ENCODE measurements at regions not wholly inside any gene's neighbourhood (a gene's known extent, or its start where the extent isn't known, plus 50 kb on each side); places are given as distances from the start of the nearest gene placed in this dataset.

DNA sequence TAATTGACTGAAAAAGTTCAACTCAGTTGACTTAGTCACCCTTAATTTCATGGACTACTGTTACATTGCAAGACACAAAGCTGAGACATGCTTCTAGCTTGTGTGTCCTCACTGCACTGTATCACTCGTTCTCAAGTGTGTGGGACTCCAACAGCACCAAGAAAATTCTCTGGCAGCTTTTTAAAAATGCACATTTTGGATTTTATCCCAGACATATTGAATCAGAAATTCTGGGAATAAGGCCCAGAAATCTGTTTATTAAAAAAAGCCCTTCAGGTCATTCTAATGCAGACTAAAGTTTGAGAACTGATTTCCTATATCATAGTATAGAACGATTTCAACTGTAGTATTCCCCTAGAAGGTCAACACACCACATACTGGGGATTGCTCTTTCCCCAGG lies 1485.3 kb downstream of the PCDH9 start:
- Histone ChIP-seq H3K27ac (ENCODE audit: low read depth in 1 of 2, low read length in 2 of 2) (no peak overlapping the region), H3K27me3 (ENCODE audit: control insufficient read depth in 1 of 2, insufficient read depth in 2 of 2, low read length in 2 of 2) (no peaks in the 10 kb centered on the region), H3K9me3 (ENCODE audit: control insufficient read depth in 1 of 2, insufficient read depth in 1 of 2, low read length in 2 of 2) (peaks cover 6 to 7% of the 10 kb centered on the region in 2 experiments), H3K36me3 (ENCODE audit: insufficient read depth, low read length) (no peaks in the 10 kb centered on the region), H3K4me1 (ENCODE audit: insufficient read depth, low read length) (no peaks in the 10 kb centered on the region), H3K4me3 (ENCODE audit: low read length) (no peak overlapping the region)
- Mint-ChIP-seq H3K9me3 (peaks cover 1% of the 10 kb centered on the region), H3K27me3 (no peaks in the 10 kb centered on the region), H3K27ac (no peak overlapping the region), H3K36me3 (ENCODE audit: low read depth) (no peaks in the 10 kb centered on the region), H3K4me3 (no peak overlapping the region), H3K4me1 (ENCODE audit: low read depth) (no peaks in the 10 kb centered on the region)
- ATAC-seq (ENCODE audit: poor library complexity): no peak
- POLR2A ChIA-PET: no interaction called here
- DNase-seq: no peak
- intact Hi-C loops (cut with DNase I, micrococcal nuclease): no loop called here
- no peak for TF ChIP-seq CTCF (IDR thresholded peaks at IDR 0.05)
- CTCF ChIA-PET: no interaction called here

- Mint-ChIP-seq H3K9me3 (peaks cover 5% of the 10 kb centered on the region), H3K4me1 (ENCODE audit: low read depth) (no peaks in the 10 kb centered on the region), H3K27ac (no peak overlapping the region), H3K36me3 (ENCODE audit: low read depth) (no peaks in the 10 kb centered on the region), H3K4me3 (no peak overlapping the region), H3K27me3 (no peaks in the 10 kb centered on the region)
- Histone ChIP-seq H3K27me3 (ENCODE audit: control insufficient read depth in 1 of 2, insufficient read depth in 2 of 2, low read length in 2 of 2) (no peaks in the 10 kb centered on the region), H3K4me3 (ENCODE audit: low read length) (no peak overlapping the region), H3K9me3 (ENCODE audit: control insufficient read depth in 1 of 2, insufficient read depth in 1 of 2, low read length in 2 of 2) (peaks cover 0 to 6% of the 10 kb centered on the region in 2 experiments), H3K27ac (ENCODE audit: low read depth in 1 of 2, low read length in 2 of 2) (no peak overlapping the region), H3K36me3 (ENCODE audit: insufficient read depth, low read length) (no peaks in the 10 kb centered on the region), H3K4me1 (ENCODE audit: insufficient read depth, low read length) (no peaks in the 10 kb centered on the region)
- no peak for TF ChIP-seq CTCF (IDR thresholded peaks at IDR 0.05)
- intact Hi-C loops (cut with DNase I, micrococcal nuclease): no loop called here
- ATAC-seq (ENCODE audit: poor library complexity) (no peak), DNase-seq (no peak)
- ChIA-PET CTCF (no interaction called here), POLR2A (no interaction called here)
These were observed 1497.0 kb downstream of the PCDH9 start for GRCh38 chr13:65733110-65733509.

DNA sequence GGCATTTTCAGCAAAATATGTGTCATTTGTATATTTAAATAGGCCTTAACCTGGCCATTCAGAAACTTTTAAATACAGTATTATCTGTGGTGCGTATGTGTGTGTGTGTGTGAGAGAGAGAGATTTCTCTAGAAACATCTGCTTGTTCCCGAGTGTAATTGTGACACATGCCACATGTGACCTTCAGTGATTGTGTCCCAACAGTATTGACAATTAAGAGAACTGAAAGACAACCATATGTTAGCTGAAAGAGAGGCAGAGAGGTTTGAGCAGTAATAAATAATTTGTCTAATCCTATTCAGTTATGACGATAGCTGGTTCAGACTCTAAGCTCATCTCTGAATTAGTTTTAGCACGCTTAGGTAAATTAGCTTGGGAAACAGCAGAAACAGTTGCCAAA lies 1503.1 kb downstream of the PCDH9 start:
- H3K36me3 Mint-ChIP-seq (ENCODE audit: low read depth): no peaks in the 10 kb centered on the region
- Histone ChIP-seq H3K4me3 (ENCODE audit: low read length) (no peak overlapping the region), H3K27me3 (ENCODE audit: control insufficient read depth in 1 of 2, insufficient read depth in 2 of 2, low read length in 2 of 2) (no peaks in the 10 kb centered on the region), H3K36me3 (ENCODE audit: insufficient read depth, low read length) (no peaks in the 10 kb centered on the region), H3K27ac (ENCODE audit: low read depth in 1 of 2, low read length in 2 of 2) (no peak overlapping the region), H3K9me3 (ENCODE audit: control insufficient read depth in 1 of 2, insufficient read depth in 1 of 2, low read length in 2 of 2) (no peaks in the 10 kb centered on the region), H3K4me1 (ENCODE audit: insufficient read depth, low read length) (no peaks in the 10 kb centered on the region)
- no peak for TF ChIP-seq CTCF (IDR thresholded peaks at IDR 0.05)
- POLR2A ChIA-PET: no interaction called here
- no peaks in the 10 kb centered on the region for H3K27me3 Mint-ChIP-seq
- DNase-seq (no peak), ATAC-seq (ENCODE audit: poor library complexity) (no peak)
- no peaks in the 10 kb centered on the region for H3K4me1 Mint-ChIP-seq (ENCODE audit: low read depth)
- peaks cover 2% of the 10 kb centered on the region for H3K9me3 Mint-ChIP-seq
- H3K27ac Mint-ChIP-seq: no peak overlapping the region
- intact Hi-C loops (cut with DNase I, micrococcal nuclease): no loop called here
- CTCF ChIA-PET: no interaction called here
- H3K4me3 Mint-ChIP-seq: no peak overlapping the region
